ENCODE measurements at regions not wholly inside any gene's neighbourhood (a gene's known extent, or its start where the extent isn't known, plus 50 kb on each side); places are given as distances from the start of the nearest gene placed in this dataset.
"Not testable (repeated sequence)": the region's sequence is repeated elsewhere in the genome, so short reads cannot be mapped to it uniquely, and the experiment has no call there.

DNA sequence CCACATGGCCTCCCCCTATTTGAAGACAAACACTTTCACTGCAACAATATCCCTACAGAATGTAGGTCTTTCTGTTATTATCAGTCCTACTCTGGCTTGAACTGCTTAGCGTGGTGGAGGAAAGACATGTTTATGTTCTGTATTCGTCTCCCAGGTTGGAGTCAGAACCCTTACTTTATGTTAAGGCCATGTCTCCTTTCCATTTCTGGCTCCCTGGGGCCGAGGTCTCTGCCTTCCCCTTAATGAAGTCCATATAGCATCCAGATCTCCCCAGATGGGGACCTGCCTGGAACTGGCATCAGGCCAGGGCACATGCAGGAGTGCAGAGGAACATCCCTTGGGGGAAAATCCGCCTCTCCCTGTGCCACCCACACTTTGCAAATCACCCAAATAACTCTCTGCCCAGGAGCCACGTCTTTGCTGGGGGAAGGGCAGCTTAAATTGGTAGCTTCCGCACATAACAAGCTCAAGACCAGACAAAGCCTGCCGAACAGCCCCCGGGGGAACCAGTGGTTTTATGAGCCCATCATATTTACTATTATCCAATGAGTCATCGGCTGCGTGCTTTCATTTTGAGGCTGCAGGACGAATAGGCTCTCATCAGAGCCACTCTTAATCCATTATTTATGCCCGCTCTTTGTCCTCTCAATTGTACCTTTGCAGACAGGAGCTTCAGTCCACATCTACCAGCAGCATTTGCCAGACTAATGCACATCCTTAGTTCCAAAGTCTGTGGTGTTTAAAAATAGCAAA is 237.0 kb downstream of the UACA start:
- DNase-seq (ENCODE audit: low read depth in 2 of 3, low spot score in 1 of 3): no peak

DNA sequence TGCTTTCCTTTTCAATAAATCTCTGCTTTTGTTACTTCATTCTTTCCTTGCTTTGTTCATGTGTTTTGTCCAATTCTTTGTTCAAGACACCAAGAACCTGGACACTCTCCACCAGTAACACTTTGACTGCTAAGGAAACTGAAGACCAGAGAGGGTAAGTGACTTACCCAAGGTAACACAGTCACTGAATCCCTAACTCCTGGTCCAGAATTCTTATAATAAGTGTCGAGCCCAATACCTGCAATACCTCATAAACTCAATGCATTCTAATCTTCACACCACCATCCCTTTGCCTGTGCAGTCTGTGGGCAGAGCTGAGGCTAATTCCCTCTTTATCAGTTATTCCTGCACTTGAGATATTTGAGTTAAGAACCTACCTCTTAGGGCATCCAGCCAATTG is 237.8 kb downstream of the UACA start:
- no peak for DNase-seq (ENCODE audit: low read depth in 2 of 3, low spot score in 1 of 3)

DNA sequence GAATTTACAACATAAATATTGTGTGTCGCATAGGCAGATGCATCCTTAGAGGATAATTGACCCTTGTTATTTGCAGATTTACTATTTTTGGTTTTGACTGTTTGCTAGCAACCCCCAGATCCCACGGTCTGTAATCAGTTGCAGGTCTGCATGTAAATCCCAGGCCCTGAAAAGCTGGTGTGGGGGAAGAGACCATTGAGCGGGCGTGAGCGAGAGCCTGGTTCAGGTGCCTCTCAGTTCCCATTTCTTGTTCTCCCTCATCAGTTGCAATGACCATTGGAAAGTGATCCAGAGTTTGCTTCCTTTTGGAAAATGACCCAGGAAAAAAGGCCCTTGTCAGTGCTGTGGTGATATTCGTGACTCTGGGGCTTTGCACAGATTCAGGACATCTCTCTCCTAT is 238.9 kb downstream of the UACA start:
- DNase-seq (ENCODE audit: low read depth in 2 of 3, low spot score in 1 of 3): no peak

DNA sequence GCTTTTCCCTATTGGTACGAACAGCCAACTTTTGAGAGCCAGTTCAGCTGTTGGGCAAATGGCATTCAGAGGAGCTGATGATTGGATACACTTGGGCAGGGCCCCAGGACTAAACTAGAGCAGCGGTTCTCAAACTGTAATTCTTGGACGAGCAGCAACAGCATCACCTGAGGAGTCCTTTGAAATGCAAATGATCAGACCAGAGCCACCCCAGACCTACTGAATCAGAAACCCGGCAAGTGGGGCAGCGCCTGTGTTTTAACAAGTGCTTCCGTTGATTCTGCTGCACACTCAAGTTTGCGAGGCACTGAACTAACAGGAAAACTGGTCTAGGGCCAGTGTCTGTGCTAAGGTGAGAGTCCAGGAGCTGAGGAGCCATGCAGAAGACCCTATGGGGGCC is 239.7 kb downstream of the UACA start:
- no peak for DNase-seq (ENCODE audit: low read depth in 2 of 3, low spot score in 1 of 3)

DNA sequence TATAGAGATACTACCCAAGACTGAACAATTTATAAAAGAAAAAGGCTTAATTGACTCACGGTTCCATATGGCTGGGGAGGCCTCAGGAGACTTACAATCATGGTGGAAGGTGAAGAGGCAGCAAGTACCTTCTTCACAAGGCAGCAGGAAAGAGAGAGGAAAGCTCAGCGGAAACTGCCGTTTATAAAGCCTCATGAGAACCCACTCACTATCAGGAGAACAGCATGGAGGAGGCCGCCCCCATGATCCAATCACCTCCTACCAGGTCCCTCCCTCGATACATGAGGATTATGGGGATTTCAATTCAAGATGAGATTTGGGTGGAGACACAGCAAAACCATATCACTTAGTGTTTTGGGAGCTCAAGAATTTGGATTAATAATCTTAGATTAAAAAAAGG is 240.2 kb downstream of the UACA start:
- DNase-seq (ENCODE audit: low read depth in 2 of 3, low spot score in 1 of 3): no peak

DNA sequence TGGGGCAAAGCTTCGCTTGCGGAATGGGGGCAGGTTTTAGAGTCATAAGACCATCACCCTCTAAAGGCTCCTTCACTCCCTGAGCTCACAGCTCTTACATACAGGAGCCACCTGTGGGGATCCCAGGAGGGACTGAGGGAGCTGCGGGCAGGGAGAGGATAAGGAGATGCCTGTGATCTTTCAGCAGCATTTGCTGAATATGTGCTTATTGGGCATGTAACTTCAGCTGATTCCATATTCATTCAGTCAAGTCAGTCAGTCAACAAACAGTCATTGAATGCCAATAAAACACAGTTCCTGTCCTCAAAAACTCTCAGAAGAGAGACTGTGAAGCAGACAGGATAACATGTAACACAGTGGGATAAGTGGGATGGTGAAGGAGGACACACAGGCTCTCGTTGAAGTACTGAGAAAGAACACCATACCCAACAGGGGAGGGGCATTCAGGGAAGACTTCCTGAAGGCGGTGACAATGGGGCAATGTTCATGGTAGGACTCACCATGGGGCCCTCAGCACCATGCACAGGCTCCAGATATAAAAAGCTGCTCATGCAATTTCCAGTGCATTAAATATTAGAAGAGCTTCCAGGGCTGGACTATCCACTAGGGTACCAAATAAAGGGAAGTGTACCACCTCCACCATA is 240.9 kb downstream of the UACA start:
- no peak for DNase-seq (ENCODE audit: low read depth in 2 of 3, low spot score in 1 of 3)

DNA sequence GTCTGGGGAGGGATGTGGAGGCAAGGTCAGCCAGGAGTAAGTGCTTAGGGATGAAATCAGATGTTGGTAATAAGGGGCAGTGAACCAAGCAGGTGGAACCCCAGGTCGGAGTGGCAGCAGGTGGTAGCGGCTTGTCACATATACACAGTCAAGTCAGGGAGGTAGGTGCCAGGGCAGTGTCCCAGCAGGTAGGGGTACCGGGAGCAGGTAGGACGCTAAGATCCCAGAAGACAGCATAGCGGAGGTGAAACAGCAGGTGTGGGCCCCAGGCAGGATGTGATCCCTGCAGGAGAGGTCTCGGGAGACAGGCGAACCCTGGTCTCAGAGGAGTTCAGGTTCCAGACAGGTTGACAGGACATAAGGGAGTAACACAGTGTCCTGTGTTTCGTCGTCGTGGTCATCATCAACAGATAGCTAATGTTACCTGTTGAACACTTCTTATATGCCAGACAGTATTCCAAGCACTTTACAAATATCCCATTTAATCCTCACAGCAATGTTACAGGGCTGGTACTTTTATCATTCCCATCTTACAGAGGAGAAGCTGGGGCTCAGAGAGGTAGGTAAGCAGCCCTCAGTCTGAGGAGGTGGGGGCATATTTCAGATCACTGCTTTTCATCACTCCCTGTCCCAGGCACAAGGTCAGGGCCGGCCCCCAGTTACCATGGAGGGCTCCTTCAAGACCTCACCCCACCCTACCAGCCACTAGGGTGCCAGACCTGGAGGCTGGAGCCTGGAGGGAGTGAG is 241.6 kb downstream of the UACA start:
- DNase-seq (ENCODE audit: low read depth in 2 of 3, low spot score in 1 of 3): no peak

DNA sequence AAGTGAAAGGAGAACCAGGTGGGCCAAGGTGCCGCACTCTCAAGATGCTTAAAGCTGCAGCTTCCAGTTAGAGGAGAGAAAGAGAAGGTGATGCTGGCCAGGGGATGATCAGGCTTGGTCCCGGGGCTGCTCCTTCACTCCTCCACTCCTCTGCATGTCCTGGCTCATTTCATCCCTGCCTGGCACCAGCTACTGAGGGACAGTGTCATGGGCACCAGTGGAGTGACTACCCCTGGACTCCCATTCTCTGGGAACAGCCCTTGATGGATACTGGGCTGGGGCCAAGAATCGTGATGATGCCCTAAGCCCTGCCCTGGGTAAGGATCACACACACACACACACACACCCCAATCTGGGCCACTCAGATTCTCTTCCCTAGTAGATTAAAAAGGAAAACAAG is 243.7 kb downstream of the UACA start:
- no peak for DNase-seq (ENCODE audit: low read depth in 2 of 3, low spot score in 1 of 3)

DNA sequence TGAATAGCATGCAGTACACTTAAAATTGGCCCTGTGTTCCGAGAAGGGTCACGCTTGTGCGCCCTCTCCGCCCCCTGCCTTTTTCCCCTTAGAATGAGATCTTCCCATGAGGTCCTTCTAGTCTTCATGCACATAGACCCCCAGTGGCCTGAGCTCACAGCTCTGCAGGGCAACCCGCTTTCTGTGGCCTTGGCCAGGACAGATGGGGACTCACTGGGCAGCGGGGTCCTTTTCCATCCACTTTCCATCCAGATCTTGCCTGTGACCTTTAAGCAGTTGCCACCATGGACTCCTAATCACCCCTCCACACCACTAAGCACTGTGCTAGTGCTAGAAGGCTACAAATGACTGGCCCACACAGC is 244.4 kb downstream of the UACA start:
- no peak for DNase-seq (ENCODE audit: low read depth in 2 of 3, low spot score in 1 of 3)

DNA sequence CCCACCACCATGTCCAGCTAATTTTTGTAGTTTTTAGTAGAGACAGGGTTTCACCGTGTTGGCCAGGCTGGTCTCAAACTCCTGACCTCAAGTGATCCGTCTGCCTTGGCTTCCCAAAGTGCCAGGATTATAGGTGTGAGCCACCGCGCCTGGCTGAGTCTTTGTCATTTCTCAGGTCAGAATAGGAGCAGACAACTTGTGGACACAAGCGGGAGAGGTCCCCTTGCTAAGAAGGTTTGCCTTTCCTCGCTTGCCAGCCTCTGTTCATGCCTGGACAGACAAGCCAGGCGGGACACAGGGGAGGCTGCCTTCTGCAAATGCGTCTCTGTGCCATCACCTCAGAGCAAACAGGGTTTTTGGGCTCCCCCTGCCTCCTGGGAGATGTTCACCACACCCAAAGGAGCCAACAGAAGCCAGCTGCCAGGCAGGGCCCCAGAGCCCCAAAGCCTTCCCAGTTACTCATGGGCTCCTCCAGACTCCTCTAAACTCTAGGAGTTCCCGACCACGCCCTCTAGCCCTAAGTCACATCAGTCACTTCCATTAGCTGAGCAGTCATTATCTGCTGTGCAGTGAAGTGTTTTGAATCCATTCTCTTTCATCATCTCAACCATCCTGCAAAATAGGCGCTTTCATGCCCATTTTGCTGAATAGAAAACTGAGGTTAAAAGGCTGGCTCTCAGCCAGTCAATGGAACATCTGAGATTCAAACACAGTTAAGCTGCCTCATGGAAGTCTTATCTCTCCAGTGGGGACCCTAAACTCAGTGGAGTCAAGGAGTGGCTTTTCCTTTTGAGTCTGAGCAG is 245.0 kb downstream of the UACA start:
- DNase-seq (ENCODE audit: low read depth in 2 of 3, low spot score in 1 of 3): no peak

DNA sequence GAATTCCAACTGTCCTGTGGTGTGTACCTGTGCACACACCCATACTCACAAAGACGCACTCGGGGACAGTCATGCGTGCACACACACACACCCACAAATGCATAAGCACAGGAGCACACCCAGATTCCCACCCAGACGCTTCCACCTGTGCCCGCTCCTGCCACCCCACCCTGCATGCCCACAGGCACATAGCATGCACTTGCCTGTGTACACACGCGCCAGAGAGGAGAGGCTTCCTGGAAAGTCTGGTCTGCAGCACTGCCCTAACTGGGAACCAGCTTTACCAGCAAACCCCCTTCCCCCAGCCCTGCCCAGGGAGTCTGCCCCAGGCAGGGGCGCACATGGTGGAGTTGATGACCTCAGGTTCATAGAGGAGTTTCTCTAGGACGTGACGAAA is 246.2 kb downstream of the UACA start:
- no peak for DNase-seq (ENCODE audit: low read depth in 2 of 3, low spot score in 1 of 3)

DNA sequence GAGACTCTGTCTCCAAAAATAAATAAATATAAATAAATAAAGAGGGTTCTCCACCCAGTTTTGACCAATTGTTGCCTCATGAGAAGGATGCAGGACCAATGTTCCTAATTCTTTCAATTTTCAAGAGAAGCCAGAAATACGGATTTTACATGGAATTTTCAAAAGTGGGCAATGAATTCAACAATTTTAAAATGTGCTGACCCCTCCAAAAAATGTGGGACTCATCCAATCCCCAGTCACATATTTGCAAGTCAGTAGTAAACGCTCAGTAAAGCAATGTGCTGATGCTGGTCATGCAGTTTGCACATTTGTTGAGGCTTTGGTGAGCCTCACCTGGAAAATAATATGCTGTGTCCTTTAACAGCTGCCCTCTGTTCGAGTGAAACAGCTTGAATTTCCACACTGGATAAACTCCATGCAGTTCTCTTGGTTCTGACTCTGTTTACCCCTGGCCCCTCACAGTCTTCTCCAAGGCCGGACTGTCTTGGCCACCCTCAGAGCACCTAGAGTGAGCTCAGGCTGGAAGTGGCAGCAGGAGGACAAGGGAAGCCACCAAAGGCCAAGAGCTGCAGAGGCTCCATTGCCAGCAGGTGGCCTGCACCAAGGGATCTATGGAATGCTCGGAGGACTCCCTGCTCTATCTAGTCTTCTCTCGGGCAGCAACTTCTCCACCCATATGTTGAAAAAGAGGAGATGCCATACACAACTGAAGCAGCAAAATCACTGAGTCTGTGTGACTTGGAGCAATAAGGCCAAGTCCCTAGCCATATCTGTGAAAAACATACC is 246.8 kb downstream of the UACA start:
- no peak for DNase-seq (ENCODE audit: low read depth in 2 of 3, low spot score in 1 of 3)

DNA sequence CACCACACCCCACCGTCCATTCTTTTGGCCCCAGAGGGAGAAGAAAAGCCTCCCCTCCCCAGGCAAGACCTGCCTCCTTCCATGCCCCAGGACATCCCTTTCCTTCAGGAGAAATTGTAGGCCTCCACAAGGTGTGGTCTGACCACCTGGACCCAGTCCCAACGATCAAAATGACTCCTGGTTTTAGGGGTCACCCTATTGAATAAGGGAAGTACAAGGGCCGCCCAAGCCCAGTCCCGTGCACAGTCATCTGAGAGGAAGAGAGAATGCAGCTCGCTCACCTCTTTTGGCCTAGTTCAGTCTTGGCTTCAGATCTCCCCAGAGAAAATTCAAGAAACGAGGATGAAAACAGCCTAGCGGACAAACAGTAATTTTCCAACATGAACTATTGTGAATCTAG is 249.1 kb downstream of the UACA start:
- DNase-seq (ENCODE audit: low read depth in 2 of 3, low spot score in 1 of 3): no peak

DNA sequence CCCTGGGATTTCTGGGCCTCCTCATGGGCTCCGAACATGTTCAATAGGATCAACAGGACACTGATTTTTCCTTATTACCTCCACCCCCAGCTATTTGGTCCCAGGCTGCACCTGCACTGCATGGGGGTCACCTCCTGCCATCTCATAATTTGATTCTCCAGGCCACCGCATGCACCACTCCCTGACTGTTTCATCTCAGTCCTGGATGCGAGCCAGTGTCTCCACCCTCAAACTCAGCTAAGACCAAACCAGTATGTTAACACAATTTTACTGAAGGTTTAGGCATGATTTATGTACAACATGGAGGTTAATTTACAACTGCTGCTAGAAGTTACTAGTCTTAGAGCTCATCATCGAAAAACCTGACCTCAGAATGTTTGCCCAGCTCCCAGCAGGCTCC is 249.5 kb downstream of the UACA start:
- no peak for DNase-seq (ENCODE audit: low read depth in 2 of 3, low spot score in 1 of 3)

DNA sequence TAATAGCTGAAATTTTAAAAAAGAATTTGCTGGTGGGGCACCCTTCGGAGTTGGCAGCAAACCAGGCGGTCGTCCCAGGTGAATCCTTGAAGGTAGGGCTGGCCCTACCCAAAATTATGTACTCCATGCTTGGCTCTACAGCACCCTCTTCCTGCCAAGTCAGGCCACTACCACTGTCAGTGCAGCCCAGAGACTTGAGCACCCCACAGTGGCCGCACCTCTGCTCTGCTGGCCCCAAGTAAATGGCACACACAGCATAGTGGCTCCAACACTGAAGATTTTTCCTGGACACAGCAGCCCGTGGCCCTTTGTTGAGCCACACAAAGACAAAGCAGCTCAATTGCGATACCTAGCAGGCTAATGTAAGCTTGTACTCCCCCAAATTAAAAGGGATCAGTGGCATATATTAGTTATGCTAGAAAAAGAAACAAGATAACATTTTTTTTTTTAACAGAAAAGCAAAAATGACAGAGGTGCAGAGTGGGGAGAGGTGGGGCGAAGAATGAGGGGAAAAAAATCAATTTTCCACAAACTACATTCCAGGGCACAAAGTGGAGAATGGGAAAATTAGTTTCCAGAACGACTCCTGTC is 250.5 kb downstream of the UACA start:
- peak; percentile 56 to 72 (median 63) for DNase-seq (ENCODE audit: low read depth in 2 of 3, low spot score in 1 of 3)

DNA sequence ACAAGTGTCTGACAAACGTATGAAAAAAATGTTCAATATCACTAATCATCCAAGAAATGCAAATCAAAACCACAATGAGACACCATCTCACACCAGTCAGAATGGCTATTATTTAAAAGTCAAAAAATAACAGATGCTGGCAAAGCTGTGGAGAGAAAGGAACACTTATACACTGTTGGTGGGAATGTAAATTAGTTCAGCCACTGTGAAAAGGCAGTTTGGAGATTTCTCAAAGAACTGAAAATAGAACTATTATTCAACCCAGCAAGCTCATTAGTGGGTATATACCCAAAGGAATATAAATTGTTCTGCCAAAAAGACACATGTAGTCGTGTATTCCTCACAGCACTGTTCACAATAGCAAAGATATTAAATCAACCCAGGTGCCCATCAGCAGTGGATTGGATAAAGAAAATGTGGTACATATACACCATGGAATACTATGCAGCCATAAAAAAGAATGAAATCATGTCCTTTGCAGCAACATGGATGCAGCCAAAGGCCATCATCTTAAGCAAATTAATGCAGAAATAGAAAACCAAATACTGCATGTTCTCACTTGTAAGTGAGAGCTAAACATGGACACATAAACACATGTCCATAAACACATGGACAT is 251.3 kb downstream of the UACA start:
- not testable (repeated sequence) for DNase-seq (ENCODE audit: low read depth in 2 of 3, low spot score in 1 of 3)

DNA sequence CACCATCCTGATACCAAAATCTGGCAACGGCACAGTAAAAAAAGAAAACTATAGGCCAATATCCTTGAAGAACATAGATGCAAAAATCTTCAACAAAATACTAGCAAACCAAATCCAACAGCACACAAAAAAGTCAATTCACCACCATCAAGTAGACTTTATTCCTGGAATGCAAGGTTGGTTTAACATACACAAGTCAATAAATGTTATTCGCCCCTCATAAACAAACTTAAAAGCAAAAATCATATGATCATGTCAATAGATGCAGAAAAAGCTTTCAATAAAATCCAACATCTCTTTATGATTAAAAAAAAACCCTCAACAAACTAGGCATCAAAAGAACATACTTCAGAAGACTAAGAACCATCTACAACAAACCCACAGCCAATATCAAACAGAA is 252.9 kb downstream of the UACA start:
- no peak for DNase-seq (ENCODE audit: low read depth in 2 of 3, low spot score in 1 of 3)

DNA sequence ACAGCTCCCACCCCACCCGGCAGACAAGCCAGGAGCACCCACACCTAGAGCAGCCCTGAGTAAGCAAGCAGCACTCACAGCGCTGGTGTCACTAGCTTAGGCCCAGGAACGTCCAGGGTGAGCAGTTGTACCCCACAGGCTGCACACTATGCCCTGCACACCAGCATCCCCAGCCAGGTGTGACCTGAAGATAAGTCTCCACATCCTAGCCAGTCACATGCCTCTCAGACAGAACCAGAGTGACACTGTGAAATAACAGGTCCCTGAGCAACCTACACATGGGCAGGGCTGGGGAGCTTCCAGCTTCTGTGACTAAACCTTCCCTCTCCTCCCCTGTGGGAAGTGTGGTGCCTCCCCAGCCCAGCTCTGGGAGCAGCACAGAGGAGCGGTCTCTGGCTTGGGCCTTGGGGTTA is 253.6 kb downstream of the UACA start:
- no peak for DNase-seq (ENCODE audit: low read depth in 2 of 3, low spot score in 1 of 3)

DNA sequence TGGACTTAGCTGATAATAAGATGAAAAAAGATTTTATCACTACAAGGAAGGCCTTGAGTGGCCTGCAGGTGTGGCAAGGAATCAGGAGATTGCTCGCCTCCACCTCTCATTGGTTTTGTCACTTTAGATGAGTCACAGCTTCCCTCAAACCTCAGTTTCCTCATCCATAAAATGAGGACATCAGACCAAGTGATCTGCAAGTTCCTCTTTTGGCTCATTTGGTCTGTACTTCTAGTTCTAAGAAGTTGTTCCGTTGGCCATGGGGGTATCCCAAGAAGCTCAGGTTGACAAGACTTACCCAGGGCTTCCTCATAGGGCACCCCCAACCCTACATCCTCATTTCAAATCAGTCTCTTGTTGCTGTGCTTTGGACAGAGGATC is 254.1 kb downstream of the UACA start:
- DNase-seq (ENCODE audit: low read depth in 2 of 3, low spot score in 1 of 3): no peak

Measured in stimulated activated CD4-positive, alpha-beta T cell treated with anti-CD3 and anti-CD28 coated beads, Interleukin-12 subunit alpha, Interleukin-12 subunit beta, amount 100 ng/mL, for 48 hours (primary cell).